ENCODE measurements at regions not wholly inside any gene's neighbourhood (a gene's known extent, or its start where the extent isn't known, plus 50 kb on each side); places are given as distances from the start of the nearest gene placed in this dataset.

GRCh38 chr16:82454152-82454551, 172.6 kb upstream of the CDH13 start:
- H2AFZ ChIP-seq (ENCODE audit: low read length) = no peak overlapping the region
- no peak overlapping the region for H3K4me2 ChIP-seq (ENCODE audit: extremely low read depth, insufficient read depth, low read length)
- no peaks in the 10 kb centered on the region for H3K36me3 ChIP-seq (ENCODE audit: control insufficient read depth, insufficient read depth, low read length)
- H3K4me3 ChIP-seq (replicated peaks in 1 of 4; ENCODE audit: control extremely low read depth in 1 of 4, insufficient read depth in 1 of 4, low read depth in 3 of 4, low read length in 4 of 4) = no peak overlapping the region
- H3K79me2 ChIP-seq (ENCODE audit: control insufficient read depth, insufficient read depth, low read length) = no peaks in the 10 kb centered on the region
- no peaks in the 10 kb centered on the region for H3K9me3 ChIP-seq (ENCODE audit: control insufficient read depth, insufficient read depth, low read depth, low read length)
- H3K4me1 ChIP-seq (ENCODE audit: control insufficient read depth, extremely low read depth, insufficient read depth, low read length) = no peaks in the 10 kb centered on the region
- no peak overlapping the region for H3K9ac ChIP-seq (ENCODE audit: insufficient read depth, low read length)
- no peak for DNase-seq (ENCODE audit: low read depth in 2 of 2)
- TF ChIP-seq EZH2 (IDR thresholded peaks at IDR 0.05; ENCODE audit: low read length, missing control alignments) (no peak), CTCF (conservative IDR thresholded peaks at IDR 0.05 in 1 of 2, IDR thresholded peaks at IDR 0.05 in 1 of 2; ENCODE audit: low read depth in 1 of 2, low read length in 2 of 2) (no peak)
- no peaks in the 10 kb centered on the region for H4K20me1 ChIP-seq (ENCODE audit: control insufficient read depth, extremely low read depth, insufficient read depth, low read length)
- H3K27me3 ChIP-seq (ENCODE audit: control insufficient read depth, insufficient read depth, low read length) = no peaks in the 10 kb centered on the region
- H3K27ac ChIP-seq (ENCODE audit: insufficient read depth, low read length) = no peak overlapping the region

DNA sequence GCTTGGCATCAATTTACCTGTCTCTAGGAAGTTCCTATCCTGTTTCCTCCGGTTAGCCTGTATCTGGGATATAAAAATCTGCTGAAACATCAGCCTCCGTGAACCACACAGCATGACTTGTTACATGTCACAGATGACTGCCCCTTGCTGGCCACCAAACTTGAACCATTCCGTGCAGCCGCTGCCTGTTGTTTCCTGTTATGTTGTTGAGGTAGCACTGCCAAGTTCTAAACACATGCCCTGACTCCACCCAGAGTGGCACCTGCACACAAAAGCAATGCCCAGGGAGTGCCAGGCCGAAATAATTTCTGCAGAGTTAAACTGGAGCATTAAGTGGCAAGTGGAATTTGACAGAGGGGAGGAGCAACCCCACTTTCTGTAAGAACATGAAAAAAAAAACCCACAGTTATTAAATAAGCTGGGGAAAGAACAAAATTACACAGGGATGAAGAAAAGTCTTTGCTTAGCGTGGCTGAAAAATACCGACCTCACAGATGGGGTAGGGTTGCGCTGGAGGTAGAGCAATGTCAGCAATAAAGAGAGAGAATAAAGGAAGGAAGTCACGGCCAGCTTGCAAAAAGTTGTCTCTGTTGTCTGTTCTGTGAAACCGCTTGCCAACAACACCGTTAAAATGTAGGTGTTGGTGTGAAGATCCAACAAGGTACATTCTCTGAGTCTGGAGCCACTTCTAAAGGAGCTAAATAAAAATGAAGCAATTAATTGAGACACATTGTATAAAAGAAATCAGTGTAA, 174.6 kb upstream of the CDH13 start:
- no peaks in the 10 kb centered on the region for H3K79me2 ChIP-seq (ENCODE audit: control insufficient read depth, insufficient read depth, low read length)
- no peak overlapping the region for H3K9ac ChIP-seq (ENCODE audit: insufficient read depth, low read length)
- H3K27me3 ChIP-seq (ENCODE audit: control insufficient read depth, insufficient read depth, low read length) = no peaks in the 10 kb centered on the region
- no peak for DNase-seq (ENCODE audit: low read depth in 2 of 2)
- H3K4me1 ChIP-seq (ENCODE audit: control insufficient read depth, extremely low read depth, insufficient read depth, low read length) = no peaks in the 10 kb centered on the region
- no peak overlapping the region for H2AFZ ChIP-seq (ENCODE audit: low read length)
- no peak overlapping the region for H3K27ac ChIP-seq (ENCODE audit: insufficient read depth, low read length)
- H4K20me1 ChIP-seq (ENCODE audit: control insufficient read depth, extremely low read depth, insufficient read depth, low read length) = no peaks in the 10 kb centered on the region
- no peak overlapping the region for H3K4me3 ChIP-seq (replicated peaks in 1 of 4; ENCODE audit: control extremely low read depth in 1 of 4, insufficient read depth in 1 of 4, low read depth in 3 of 4, low read length in 4 of 4)
- H3K36me3 ChIP-seq (ENCODE audit: control insufficient read depth, insufficient read depth, low read length) = no peaks in the 10 kb centered on the region
- H3K9me3 ChIP-seq (ENCODE audit: control insufficient read depth, insufficient read depth, low read depth, low read length) = no peaks in the 10 kb centered on the region
- no peak for TF ChIP-seq EZH2 (IDR thresholded peaks at IDR 0.05; ENCODE audit: low read length, missing control alignments)
- no peak for TF ChIP-seq CTCF (conservative IDR thresholded peaks at IDR 0.05 in 1 of 2, IDR thresholded peaks at IDR 0.05 in 1 of 2; ENCODE audit: low read depth in 1 of 2, low read length in 2 of 2)
- no peak overlapping the region for H3K4me2 ChIP-seq (ENCODE audit: extremely low read depth, insufficient read depth, low read length)

GRCh38 chr16:82451449-82451848, 175.3 kb upstream of the CDH13 start:
- TF ChIP-seq CTCF (conservative IDR thresholded peaks at IDR 0.05 in 1 of 2, IDR thresholded peaks at IDR 0.05 in 1 of 2; ENCODE audit: low read depth in 1 of 2, low read length in 2 of 2) (no peak), EZH2 (IDR thresholded peaks at IDR 0.05; ENCODE audit: low read length, missing control alignments) (no peak)
- Histone ChIP-seq H4K20me1 (ENCODE audit: control insufficient read depth, extremely low read depth, insufficient read depth, low read length) (no peaks in the 10 kb centered on the region), H3K9ac (ENCODE audit: insufficient read depth, low read length) (no peak overlapping the region), H3K27ac (ENCODE audit: insufficient read depth, low read length) (no peak overlapping the region), H3K9me3 (ENCODE audit: control insufficient read depth, insufficient read depth, low read depth, low read length) (no peaks in the 10 kb centered on the region), H3K27me3 (ENCODE audit: control insufficient read depth, insufficient read depth, low read length) (no peaks in the 10 kb centered on the region), H3K4me1 (ENCODE audit: control insufficient read depth, extremely low read depth, insufficient read depth, low read length) (no peaks in the 10 kb centered on the region), H3K4me3 (replicated peaks in 1 of 4; ENCODE audit: control extremely low read depth in 1 of 4, insufficient read depth in 1 of 4, low read depth in 3 of 4, low read length in 4 of 4) (no peak overlapping the region), H3K79me2 (ENCODE audit: control insufficient read depth, insufficient read depth, low read length) (no peaks in the 10 kb centered on the region), H3K36me3 (ENCODE audit: control insufficient read depth, insufficient read depth, low read length) (no peaks in the 10 kb centered on the region), H2AFZ (ENCODE audit: low read length) (no peak overlapping the region), H3K4me2 (ENCODE audit: extremely low read depth, insufficient read depth, low read length) (no peak overlapping the region)
- DNase-seq (ENCODE audit: low read depth in 2 of 2) = no peak

Data from fibroblast of lung (primary cell).